HL-60 (cell line): ENCODE measurements at regions not wholly inside any gene's neighbourhood (a gene's known extent, or its start where the extent isn't known, plus 50 kb on each side); places are given as distances from the start of the nearest gene placed in this dataset.

Experiments
- CTCF ChIP-seq: IDR thresholded peaks from one replicate; pipeline ENCODE4 v1.5.1; 2011; ENCODE audit warnings: low read length, control low read depth, inconsistent platforms; ENCODE audit not compliant: insufficient read depth
- POLR2AphosphoS5 ChIP-seq: IDR thresholded peaks from 2 replicates; pipeline ENCODE4 v1.6.1; 2012; ENCODE audit warnings: low read depth

- TF ChIP-seq CTCF (no peak), POLR2AphosphoS5 (no peak)
Measured at GRCh38 chr17:65356536-65356935, 204.9 kb downstream of the AXIN2 start.
